ENCODE measurements at regions not wholly inside any gene's neighbourhood (a gene's known extent, or its start where the extent isn't known, plus 50 kb on each side); places are given as distances from the start of the nearest gene placed in this dataset.
"Not testable (repeated sequence)": the region's sequence is repeated elsewhere in the genome, so short reads cannot be mapped to it uniquely, and the experiment has no call there.

GRCh38 chr4:171246948-171247347 lies 566.3 kb upstream of the GALNTL6 start:
- Histone ChIP-seq H3K27ac (no peak overlapping the region), H3K9me3 (no peaks in the 10 kb centered on the region), H3K4me1 (no peaks in the 10 kb centered on the region), H3K4me3 (no peak overlapping the region), H3K36me3 (no peaks in the 10 kb centered on the region), H3K27me3 (no peaks in the 10 kb centered on the region)
- no peak for TF ChIP-seq CTCF (IDR thresholded peaks at IDR 0.05)
- no peak for TF ChIP-seq POLR2A (IDR thresholded peaks at IDR 0.05)
- DNase-seq (ENCODE audit: extremely low spot score in 2 of 2) = no peak
- intact Hi-C loops (cut with DNase I) = no loop called here

- no peak for TF ChIP-seq POLR2A (IDR thresholded peaks at IDR 0.05)
- TF ChIP-seq CTCF (IDR thresholded peaks at IDR 0.05) = no peak
- no peak for TF ChIP-seq POLR2AphosphoS5 (IDR thresholded peaks at IDR 0.05; ENCODE audit: insufficient read depth in 1 of 2, low read depth in 1 of 2)
- intact Hi-C loops (cut with DNase I) = no loop called here
- no peaks in the 10 kb centered on the region for H3K4me1 ChIP-seq
- DNase-seq (ENCODE audit: extremely low spot score in 2 of 2) = no peak
- no peak overlapping the region for H3K27ac ChIP-seq
- no peak overlapping the region for H3K4me3 ChIP-seq
- H3K9me3 ChIP-seq = no peaks in the 10 kb centered on the region
- no peaks in the 10 kb centered on the region for H3K36me3 ChIP-seq
- no peaks in the 10 kb centered on the region for H3K27me3 ChIP-seq
Measured at GRCh38 chr4:171242831-171243230, 570.4 kb upstream of the GALNTL6 start.

GRCh38 chr4:171239196-171239595 lies 574.0 kb upstream of the GALNTL6 start:
- Histone ChIP-seq H3K4me3 (no peak overlapping the region), H3K4me1 (no peaks in the 10 kb centered on the region), H3K9me3 (no peaks in the 10 kb centered on the region), H3K36me3 (no peaks in the 10 kb centered on the region), H3K27me3 (no peaks in the 10 kb centered on the region), H3K27ac (no peak overlapping the region)
- intact Hi-C loops (cut with DNase I) = no loop called here
- no peak for DNase-seq (ENCODE audit: extremely low spot score in 2 of 2)
- no peak for TF ChIP-seq POLR2AphosphoS5 (IDR thresholded peaks at IDR 0.05; ENCODE audit: insufficient read depth in 1 of 2, low read depth in 1 of 2)
- TF ChIP-seq POLR2A (IDR thresholded peaks at IDR 0.05) = no peak
- no peak for TF ChIP-seq CTCF (IDR thresholded peaks at IDR 0.05)

GRCh38 chr4:171235521-171235920 lies 577.7 kb upstream of the GALNTL6 start:
- DNase-seq (ENCODE audit: extremely low spot score in 2 of 2) = no peak
- Histone ChIP-seq H3K36me3 (no peaks in the 10 kb centered on the region), H3K27me3 (no peaks in the 10 kb centered on the region), H3K9me3 (no peaks in the 10 kb centered on the region), H3K27ac (no peak overlapping the region), H3K4me1 (no peaks in the 10 kb centered on the region), H3K4me3 (no peak overlapping the region)
- intact Hi-C loops (cut with DNase I) = no loop called here
- TF ChIP-seq POLR2A (IDR thresholded peaks at IDR 0.05) (no peak), POLR2AphosphoS5 (IDR thresholded peaks at IDR 0.05; ENCODE audit: insufficient read depth in 1 of 2, low read depth in 1 of 2) (no peak), CTCF (IDR thresholded peaks at IDR 0.05) (no peak)

GRCh38 chr4:171229354-171229753 lies 583.9 kb upstream of the GALNTL6 start:
- H3K27me3 ChIP-seq; H3K27ac ChIP-seq; H3K4me1 ChIP-seq; H3K4me3 ChIP-seq; H3K36me3 ChIP-seq; intact Hi-C loops (cut with DNase I); DNase-seq (ENCODE audit: extremely low spot score in 2 of 2); H3K9me3 ChIP-seq: not testable (repeated sequence)

- no peak for DNase-seq (ENCODE audit: extremely low spot score in 2 of 2)
- no peaks in the 10 kb centered on the region for H3K36me3 ChIP-seq
- intact Hi-C loops (cut with DNase I) = no loop called here
- H3K27me3 ChIP-seq = no peaks in the 10 kb centered on the region
- no peak overlapping the region for H3K27ac ChIP-seq
- TF ChIP-seq CTCF (IDR thresholded peaks at IDR 0.05) (no peak), POLR2A (IDR thresholded peaks at IDR 0.05) (no peak), POLR2AphosphoS5 (IDR thresholded peaks at IDR 0.05; ENCODE audit: insufficient read depth in 1 of 2, low read depth in 1 of 2) (no peak)
- no peaks in the 10 kb centered on the region for H3K9me3 ChIP-seq
- H3K4me1 ChIP-seq = no peaks in the 10 kb centered on the region
- no peak overlapping the region for H3K4me3 ChIP-seq
Measured at GRCh38 chr4:171221181-171221580, 592.0 kb upstream of the GALNTL6 start.
